ENCODE measurements at regions not wholly inside any gene's neighbourhood (a gene's known extent, or its start where the extent isn't known, plus 50 kb on each side); places are given as distances from the start of the nearest gene placed in this dataset.

DNA sequence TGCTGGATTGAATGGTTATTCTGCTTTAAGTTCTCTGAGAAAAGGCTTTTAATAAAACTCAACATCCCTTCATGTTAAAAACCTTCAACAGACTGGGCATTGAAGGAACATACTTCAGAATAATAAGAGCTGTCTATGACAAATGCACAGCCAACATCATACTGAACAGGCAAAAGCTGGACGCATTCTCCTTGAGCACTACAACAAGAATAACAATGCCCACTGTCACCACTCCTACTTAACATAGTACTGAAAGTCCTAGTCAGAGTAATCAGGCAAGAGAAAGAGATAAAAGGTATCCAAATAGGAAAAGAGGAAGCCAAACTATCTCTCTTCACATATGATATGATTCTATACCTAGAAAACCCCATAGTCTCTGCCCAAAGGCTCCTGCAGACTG, 641.4 kb downstream of the IRS1 start:
- DNase-seq (ENCODE audit: low read depth, low spot score), result no peak
- TF ChIP-seq, protein P1, sequence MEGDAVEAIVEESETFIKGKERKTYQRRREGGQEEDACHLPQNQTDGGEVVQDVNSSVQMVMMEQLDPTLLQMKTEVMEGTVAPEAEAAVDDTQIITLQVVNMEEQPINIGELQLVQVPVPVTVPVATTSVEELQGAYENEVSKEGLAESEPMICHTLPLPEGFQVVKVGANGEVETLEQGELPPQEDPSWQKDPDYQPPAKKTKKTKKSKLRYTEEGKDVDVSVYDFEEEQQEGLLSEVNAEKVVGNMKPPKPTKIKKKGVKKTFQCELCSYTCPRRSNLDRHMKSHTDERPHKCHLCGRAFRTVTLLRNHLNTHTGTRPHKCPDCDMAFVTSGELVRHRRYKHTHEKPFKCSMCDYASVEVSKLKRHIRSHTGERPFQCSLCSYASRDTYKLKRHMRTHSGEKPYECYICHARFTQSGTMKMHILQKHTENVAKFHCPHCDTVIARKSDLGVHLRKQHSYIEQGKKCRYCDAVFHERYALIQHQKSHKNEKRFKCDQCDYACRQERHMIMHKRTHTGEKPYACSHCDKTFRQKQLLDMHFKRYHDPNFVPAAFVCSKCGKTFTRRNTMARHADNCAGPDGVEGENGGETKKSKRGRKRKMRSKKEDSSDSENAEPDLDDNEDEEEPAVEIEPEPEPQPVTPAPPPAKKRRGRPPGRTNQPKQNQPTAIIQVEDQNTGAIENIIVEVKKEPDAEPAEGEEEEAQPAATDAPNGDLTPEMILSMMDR (conservative IDR thresholded peaks at IDR 0.05), result no peak
- Mint-ChIP-seq H3K27ac (ENCODE audit: unreplicated experiment) (no peak overlapping the region), H3K36me3 (ENCODE audit: low read depth) (no peaks in the 10 kb centered on the region), H3K4me3 (no peak overlapping the region), H3K9me3 (peaks cover 3% of the 10 kb centered on the region), H3K4me1 (peaks cover 58% of the 10 kb centered on the region), H3K27me3 (ENCODE audit: low read depth) (no peaks in the 10 kb centered on the region)

DNA sequence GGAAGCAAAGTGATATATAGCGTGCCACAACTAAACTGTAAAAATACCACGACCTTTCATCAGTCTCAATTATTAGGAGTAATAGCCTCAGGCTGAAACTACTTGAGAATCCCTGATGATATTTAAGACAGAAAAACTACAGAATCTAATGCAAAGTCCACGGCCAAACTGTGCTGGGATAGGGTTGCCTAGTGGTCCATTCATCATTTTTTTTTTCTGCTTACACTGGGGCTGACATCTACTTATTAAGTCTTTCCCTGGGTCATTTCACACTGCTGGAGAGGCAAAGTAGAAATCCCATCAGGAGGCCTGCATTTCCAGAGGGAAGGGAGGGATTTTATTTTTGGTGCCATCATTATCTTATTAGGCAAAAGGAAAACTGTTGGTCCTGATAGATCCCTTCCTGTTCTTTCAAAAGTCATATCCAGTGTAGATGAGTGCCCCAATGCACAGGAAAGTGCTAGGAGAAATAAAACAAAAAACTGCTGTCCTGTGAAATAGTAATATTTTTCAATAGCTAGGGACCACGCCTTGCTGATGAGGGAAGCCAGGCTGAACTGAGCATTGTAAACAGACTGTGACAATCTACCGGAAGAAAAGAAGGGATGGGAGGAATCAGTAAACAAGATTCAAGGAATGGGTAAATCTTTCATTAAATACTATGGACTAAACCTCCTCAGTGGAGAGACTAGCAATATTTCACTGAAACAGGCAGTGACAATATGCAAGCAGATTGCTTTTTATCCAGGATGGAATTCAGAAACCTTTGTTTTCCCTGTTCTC, 644.3 kb downstream of the IRS1 start:
- no peak for DNase-seq (ENCODE audit: low read depth, low spot score)
- no peaks in the 10 kb centered on the region for H3K27me3 Mint-ChIP-seq (ENCODE audit: low read depth)
- H3K4me1 Mint-ChIP-seq, result peaks cover 74% of the 10 kb centered on the region
- H3K9me3 Mint-ChIP-seq, result no peaks in the 10 kb centered on the region
- peaks cover 2% of the 10 kb centered on the region for H3K36me3 Mint-ChIP-seq (ENCODE audit: low read depth)
- TF ChIP-seq, protein P1 (conservative IDR thresholded peaks at IDR 0.05), result no peak
- peak overlapping the region; percentile 20 for H3K27ac Mint-ChIP-seq (ENCODE audit: unreplicated experiment)
- no peak overlapping the region for H3K4me3 Mint-ChIP-seq

DNA sequence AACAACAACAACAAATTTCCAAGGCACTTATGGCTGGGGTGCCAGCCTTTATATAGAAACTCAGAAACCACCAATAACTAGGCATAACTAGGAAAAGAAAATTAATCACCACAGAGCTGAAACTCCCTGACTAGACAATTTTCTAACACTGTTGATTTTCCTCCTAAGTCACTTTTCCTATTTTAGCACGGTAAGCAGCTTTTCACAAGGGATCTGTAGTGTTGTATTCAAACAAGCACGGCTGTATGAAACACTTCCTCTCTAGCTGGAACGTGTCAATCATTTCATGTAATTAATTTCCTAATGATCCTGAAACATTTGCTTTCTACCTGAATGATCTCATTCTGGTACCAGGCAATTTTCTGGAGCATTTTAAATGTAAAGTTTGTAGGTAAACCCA, 645.0 kb downstream of the IRS1 start:
- Mint-ChIP-seq H3K4me3 (no peak overlapping the region), H3K27ac (ENCODE audit: unreplicated experiment) (no peak overlapping the region), H3K36me3 (ENCODE audit: low read depth) (peaks cover 3% of the 10 kb centered on the region), H3K4me1 (peaks cover 69% of the 10 kb centered on the region), H3K27me3 (ENCODE audit: low read depth) (no peaks in the 10 kb centered on the region), H3K9me3 (no peaks in the 10 kb centered on the region)
- TF ChIP-seq, protein P1 (conservative IDR thresholded peaks at IDR 0.05), result no peak
- DNase-seq (ENCODE audit: low read depth, low spot score), result no peak

DNA sequence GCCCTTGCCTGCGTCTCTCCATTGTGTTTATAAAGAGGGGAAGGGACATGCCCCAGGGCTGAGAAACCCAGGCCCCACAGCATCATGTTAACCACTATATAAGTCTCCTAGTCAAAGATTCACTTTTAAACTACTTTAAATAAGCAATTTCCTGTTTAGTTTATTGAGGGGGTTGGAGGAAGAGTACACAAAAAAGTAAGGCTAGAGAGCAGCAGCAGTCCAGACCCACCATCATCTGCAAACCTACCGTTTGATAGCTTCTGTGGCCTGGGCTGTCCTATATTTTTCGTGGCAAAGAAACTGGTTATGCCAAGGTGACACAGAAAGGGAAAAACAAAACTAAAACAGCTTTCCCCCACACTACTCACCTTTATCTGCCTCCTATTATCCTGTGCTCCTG, 646.1 kb downstream of the IRS1 start:
- Mint-ChIP-seq H3K27me3 (ENCODE audit: low read depth) (no peaks in the 10 kb centered on the region), H3K4me3 (no peak overlapping the region), H3K9me3 (no peaks in the 10 kb centered on the region), H3K27ac (ENCODE audit: unreplicated experiment) (peak overlapping the region; percentile 41), H3K36me3 (ENCODE audit: low read depth) (peaks cover 3% of the 10 kb centered on the region), H3K4me1 (peaks cover 58% of the 10 kb centered on the region)
- TF ChIP-seq, protein P1 (conservative IDR thresholded peaks at IDR 0.05), result no peak
- DNase-seq (ENCODE audit: low read depth, low spot score), result no peak

DNA sequence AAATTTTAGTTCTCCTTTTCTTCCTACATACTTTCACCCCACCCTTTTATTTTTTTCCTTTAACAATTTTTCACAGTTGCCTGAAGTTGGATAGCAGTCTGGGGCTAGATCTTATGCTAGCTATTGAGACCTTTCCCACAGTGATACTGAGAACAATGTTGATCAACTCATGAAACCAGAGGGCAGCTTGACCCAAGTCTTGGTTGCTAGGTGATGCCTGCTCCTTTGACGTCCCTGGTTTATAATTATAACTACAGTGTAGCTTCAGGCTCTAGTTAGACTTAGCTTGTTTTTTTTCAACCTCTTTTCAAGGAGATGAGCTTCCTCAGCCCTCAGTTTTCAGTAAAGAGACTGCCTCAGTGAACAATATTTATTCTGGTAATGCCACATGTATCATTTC, 648.5 kb downstream of the IRS1 start:
- Mint-ChIP-seq H3K4me3 (no peak overlapping the region), H3K36me3 (ENCODE audit: low read depth) (peaks cover 3% of the 10 kb centered on the region), H3K9me3 (peaks cover 7% of the 10 kb centered on the region), H3K4me1 (peaks cover 43% of the 10 kb centered on the region), H3K27me3 (ENCODE audit: low read depth) (no peaks in the 10 kb centered on the region), H3K27ac (ENCODE audit: unreplicated experiment) (no peak overlapping the region)
- TF ChIP-seq, protein P1 (conservative IDR thresholded peaks at IDR 0.05), result no peak
- DNase-seq (ENCODE audit: low read depth, low spot score), result no peak
